Fibroblast of mammary gland (primary cell): ENCODE measurements at regions not wholly inside any gene's neighbourhood (a gene's known extent, or its start where the extent isn't known, plus 50 kb on each side); places are given as distances from the start of the nearest gene placed in this dataset.

ENCODE experiments used
- DNase-seq: peaks from one replicate; pipeline ENCODE4 v3.0.0-alpha.2; 2010; ENCODE audit warnings: low read depth
- H3K4me3 ChIP-seq: 2 replicates; pipeline ENCODE4 v1.5.1; 2011; ENCODE audit warnings: low read depth, mild to moderate bottlenecking, low read length, moderate library complexity; ENCODE audit not compliant: control insufficient read depth
- TF ChIP-seq, protein P1 (sequence below): conservative IDR thresholded peaks from 2 replicates; pipeline ENCODE4 v1.5.1; 2011; ENCODE audit warnings: low read depth, low read length, inconsistent platforms; ENCODE audit not compliant: control insufficient read depth, insufficient read depth

- H3K4me3 ChIP-seq: no peak overlapping the region
- TF ChIP-seq, protein P1, sequence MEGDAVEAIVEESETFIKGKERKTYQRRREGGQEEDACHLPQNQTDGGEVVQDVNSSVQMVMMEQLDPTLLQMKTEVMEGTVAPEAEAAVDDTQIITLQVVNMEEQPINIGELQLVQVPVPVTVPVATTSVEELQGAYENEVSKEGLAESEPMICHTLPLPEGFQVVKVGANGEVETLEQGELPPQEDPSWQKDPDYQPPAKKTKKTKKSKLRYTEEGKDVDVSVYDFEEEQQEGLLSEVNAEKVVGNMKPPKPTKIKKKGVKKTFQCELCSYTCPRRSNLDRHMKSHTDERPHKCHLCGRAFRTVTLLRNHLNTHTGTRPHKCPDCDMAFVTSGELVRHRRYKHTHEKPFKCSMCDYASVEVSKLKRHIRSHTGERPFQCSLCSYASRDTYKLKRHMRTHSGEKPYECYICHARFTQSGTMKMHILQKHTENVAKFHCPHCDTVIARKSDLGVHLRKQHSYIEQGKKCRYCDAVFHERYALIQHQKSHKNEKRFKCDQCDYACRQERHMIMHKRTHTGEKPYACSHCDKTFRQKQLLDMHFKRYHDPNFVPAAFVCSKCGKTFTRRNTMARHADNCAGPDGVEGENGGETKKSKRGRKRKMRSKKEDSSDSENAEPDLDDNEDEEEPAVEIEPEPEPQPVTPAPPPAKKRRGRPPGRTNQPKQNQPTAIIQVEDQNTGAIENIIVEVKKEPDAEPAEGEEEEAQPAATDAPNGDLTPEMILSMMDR: no peak
- no peak for DNase-seq
Observed at GRCh38 chr1:114229368-114229767, 75.7 kb upstream of the SYT6 start.

GRCh38 chr1:114227059-114227458 lies 73.4 kb upstream of the SYT6 start:
- no peak overlapping the region for H3K4me3 ChIP-seq

DNA sequence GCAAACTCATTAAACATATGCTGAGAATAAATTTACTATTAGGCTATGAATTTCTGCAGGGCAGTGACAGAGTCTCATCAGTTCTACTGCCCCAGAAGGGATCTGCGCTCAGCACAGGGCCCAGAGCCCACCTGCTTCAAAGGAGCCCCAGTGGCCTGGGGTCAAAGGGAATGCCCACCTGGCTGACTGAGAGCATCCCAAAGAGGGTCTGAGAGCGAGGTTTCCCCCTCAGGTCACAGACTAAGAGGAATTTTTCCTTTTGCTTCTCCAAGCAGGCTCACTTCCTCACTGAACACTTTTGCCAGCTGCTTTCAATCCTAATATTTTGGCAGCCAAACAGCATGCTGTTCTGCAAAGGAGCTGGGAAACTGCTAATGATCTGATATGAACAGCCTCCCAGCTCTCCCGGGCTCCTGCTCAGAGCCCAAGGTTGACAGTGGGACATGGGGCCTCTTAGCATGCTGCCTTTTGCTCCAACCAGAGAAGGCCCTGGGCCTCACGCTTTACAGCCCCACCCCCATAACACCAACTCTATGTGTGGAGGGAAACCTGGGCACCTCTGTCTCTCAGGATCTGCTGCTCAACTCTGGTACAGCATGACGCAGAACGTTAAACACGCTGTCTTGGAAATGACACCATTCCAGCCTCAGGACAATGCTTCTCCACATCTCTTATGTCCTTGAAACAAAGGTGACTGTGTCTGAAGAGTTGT lies 70.7 kb upstream of the SYT6 start:
- no peak overlapping the region for H3K4me3 ChIP-seq
- DNase-seq: no peak
- TF ChIP-seq, protein P1: no peak

More at GRCh38 chr1:114227059-114227458, 73.4 kb upstream of the SYT6 start:
- DNase-seq: no peak
- TF ChIP-seq, protein P1: no peak

GRCh38 chr1:114222920-114223319 lies 69.3 kb upstream of the SYT6 start:
- no peak for DNase-seq
- no peak overlapping the region for H3K4me3 ChIP-seq
- TF ChIP-seq, protein P1: no peak

DNA sequence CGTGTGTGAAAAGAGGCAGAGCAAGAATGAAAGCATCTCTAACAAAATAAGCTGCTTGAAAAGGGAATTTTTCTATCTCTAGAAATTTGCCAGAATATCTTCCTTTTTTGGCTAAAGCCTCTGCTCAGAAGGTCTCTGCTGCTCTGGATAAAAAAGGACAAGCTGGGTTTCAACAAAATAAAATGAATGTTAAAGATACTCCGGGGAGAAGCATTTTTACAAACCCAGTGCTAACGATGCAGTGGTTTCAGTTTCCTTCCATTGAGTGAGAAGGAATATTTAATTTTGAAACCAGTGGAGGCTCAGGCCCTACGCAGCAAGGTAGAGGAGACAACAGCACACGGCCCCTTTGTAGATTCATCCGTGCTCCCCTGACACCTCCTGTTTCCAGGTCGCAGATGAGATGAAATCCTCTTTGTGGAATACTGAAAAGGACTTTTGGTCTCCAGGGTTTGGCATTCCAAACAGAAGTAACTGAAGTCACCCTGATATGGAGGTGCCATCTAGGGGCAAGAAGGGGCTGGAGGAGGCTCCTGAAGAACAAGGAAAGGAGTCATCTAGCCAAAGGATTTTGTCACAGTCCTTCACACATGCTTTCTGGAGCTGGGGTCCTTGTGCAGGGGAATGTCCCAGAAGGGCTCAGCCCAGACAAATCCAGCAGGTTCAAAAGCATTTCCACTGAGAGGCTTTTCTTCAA lies 65.7 kb upstream of the SYT6 start:
- peak; percentile 15 for DNase-seq
- H3K4me3 ChIP-seq: no peak overlapping the region
- TF ChIP-seq, protein P1: peak; percentile 10

DNA sequence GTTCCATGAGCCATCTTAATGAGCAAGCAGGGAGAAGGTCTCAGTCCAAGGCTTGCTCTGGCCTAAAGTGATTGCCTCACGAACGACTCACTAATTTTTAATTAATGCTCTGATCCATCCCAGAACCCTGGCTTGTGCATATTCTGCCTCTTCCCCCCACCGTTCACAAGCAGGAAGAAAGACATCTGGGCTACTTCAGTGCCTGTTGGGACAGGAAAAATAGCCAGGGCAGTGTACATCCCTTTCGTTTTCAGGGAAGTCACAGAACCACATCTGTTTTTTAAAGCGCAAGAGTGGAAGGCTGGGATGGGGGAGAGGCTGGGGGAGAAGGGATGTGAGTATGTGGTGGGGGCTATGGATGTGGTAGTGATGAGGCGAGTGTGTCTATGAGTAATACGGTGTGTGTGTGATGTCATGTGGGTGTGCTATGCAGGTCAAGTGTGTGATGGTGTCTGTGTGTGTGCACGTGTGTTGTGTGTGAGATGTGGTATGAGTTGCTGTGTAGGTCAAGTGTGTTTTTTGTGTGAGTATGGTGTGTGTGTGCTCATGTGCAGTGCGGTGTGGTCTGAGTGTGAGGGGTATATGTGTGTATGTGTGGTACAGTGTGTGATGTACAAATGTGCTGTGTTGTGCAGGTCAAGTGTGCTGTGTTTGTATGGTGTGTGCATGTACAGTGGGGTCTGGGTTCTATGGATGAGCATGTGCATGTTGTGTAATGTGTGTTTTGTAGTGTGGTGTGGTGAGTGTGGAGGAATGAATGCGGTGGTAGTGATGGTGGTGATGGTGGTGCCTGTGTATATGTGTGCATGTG lies 64.9 kb upstream of the SYT6 start:
- TF ChIP-seq, protein P1: no peak
- DNase-seq: peak; percentile 18
- H3K4me3 ChIP-seq: no peak overlapping the region
